ENCODE measurements at regions not wholly inside any gene's neighbourhood (a gene's known extent, or its start where the extent isn't known, plus 50 kb on each side); places are given as distances from the start of the nearest gene placed in this dataset.

DNA sequence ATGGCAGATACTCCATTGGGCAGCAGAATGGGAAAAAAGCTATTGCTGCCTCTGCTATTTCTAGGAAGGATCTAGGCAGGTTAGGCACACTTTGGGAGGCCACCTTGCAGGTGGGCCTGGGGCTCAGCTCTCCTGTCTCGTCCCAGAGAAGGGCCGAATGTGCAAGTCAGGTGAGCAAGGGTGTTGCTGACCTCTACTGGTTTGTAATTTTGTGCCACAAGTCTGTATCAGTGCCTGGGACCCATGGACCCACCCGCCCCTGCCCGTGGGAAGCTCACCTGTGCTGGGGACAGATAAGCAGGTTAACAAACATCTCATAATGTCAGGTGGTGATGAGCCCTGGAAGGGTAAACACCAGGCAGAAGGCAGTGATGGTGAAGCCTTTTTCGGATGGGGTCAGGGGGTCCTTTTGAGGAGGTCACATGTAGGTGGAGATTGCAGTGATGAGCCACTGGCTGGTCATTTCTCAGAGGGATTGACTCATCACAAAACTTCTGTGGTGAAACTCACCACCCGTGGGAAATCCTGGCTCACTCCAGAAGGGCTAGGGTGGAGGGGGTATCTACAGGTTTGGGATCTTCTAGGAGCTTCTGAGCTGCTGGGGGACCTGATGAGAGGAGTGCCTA lies 161.3 kb downstream of the KLF13 start:
- TF ChIP-seq TAF1 (IDR thresholded peaks at IDR 0.05; ENCODE audit: borderline replicate concordance, insufficient read depth, low read length), result no peak
- TF ChIP-seq FOXP2 (optimal IDR thresholded peaks at IDR 0.05; ENCODE audit: borderline replicate concordance, extremely low read depth, extremely low read length, insufficient read depth), result no peak
- TF ChIP-seq POLR2AphosphoS5 (IDR thresholded peaks at IDR 0.05; ENCODE audit: low read depth, low read length), result no peak
- TF ChIP-seq SIN3A (IDR thresholded peaks at IDR 0.05; ENCODE audit: borderline replicate concordance, insufficient read depth, low read length), result no peak
- TF ChIP-seq REST (IDR thresholded peaks at IDR 0.05; ENCODE audit: insufficient read depth in 1 of 2, low read depth in 2 of 2, low read length in 2 of 2), result no peak

DNA sequence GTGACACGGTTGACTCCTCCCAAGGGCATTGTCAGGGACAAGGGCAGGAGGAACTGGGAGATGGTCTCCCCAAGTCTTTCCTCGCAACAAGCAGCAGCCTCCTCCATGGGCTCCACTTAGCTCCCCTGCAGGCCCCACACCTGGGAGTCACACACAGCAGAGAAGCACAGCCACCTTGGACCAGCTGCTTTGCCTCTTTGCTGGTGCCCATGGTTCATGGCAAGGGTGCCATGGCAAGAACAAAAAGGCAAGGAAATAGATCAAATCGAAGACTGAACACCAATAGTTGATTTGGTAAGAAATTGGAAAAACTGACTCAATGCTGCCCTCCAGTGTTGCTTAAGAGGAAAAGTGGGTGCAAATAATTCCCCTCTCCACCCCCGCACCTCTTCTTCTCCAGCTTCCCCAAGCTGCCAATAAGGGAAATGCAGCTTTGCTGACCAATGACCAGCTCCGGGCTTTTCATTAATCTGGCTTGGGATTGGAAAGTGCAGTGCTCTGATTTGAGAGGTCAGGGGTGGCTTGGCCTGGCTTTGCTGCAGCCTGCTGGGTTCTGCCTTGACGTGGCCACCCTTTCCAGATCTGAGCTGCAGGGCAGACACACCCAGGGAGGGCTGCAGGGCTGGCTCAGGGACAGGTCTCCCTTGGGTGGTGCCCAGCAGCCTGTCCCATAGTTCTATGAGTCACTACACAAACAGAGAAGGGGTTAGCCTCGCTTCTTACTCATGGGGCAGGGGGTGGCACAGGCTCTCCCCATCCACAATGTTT lies 162.0 kb downstream of the KLF13 start:
- TF ChIP-seq REST (IDR thresholded peaks at IDR 0.05; ENCODE audit: insufficient read depth in 1 of 2, low read depth in 2 of 2, low read length in 2 of 2), result no peak
- TF ChIP-seq FOXP2 (optimal IDR thresholded peaks at IDR 0.05; ENCODE audit: borderline replicate concordance, extremely low read depth, extremely low read length, insufficient read depth), result no peak
- no peak for TF ChIP-seq SIN3A (IDR thresholded peaks at IDR 0.05; ENCODE audit: borderline replicate concordance, insufficient read depth, low read length)
- no peak for TF ChIP-seq TAF1 (IDR thresholded peaks at IDR 0.05; ENCODE audit: borderline replicate concordance, insufficient read depth, low read length)
- no peak for TF ChIP-seq POLR2AphosphoS5 (IDR thresholded peaks at IDR 0.05; ENCODE audit: low read depth, low read length)

DNA sequence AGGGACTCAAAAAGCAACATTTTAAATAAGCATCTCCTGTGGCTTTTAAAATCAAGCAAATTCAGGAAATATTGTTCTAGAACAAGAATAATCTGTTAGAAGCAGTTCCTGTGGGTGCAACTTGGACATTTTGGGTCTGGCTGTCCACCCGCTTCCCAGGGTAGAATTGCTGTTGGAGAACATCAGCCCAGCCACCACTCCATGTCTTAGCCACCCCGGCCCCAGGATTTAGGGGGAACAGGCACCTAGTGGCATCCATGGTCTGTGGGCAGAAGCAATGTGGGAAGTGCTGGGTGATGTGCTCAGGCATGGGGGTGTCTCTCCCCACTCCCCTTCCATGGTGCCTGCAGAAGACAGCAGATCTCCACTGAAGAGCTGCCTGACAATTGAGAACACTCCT lies 162.6 kb downstream of the KLF13 start:
- TF ChIP-seq SIN3A (IDR thresholded peaks at IDR 0.05; ENCODE audit: borderline replicate concordance, insufficient read depth, low read length), result no peak
- TF ChIP-seq TAF1 (IDR thresholded peaks at IDR 0.05; ENCODE audit: borderline replicate concordance, insufficient read depth, low read length), result no peak
- TF ChIP-seq FOXP2 (optimal IDR thresholded peaks at IDR 0.05; ENCODE audit: borderline replicate concordance, extremely low read depth, extremely low read length, insufficient read depth), result no peak
- TF ChIP-seq REST (IDR thresholded peaks at IDR 0.05; ENCODE audit: insufficient read depth in 1 of 2, low read depth in 2 of 2, low read length in 2 of 2), result no peak
- no peak for TF ChIP-seq POLR2AphosphoS5 (IDR thresholded peaks at IDR 0.05; ENCODE audit: low read depth, low read length)

GRCh38 chr15:31489801-31490646 lies 163.4 kb downstream of the KLF13 start:
- TF ChIP-seq FOXP2 (optimal IDR thresholded peaks at IDR 0.05; ENCODE audit: borderline replicate concordance, extremely low read depth, extremely low read length, insufficient read depth), result no peak
- TF ChIP-seq REST (IDR thresholded peaks at IDR 0.05; ENCODE audit: insufficient read depth in 1 of 2, low read depth in 2 of 2, low read length in 2 of 2), result no peak
- no peak for TF ChIP-seq SIN3A (IDR thresholded peaks at IDR 0.05; ENCODE audit: borderline replicate concordance, insufficient read depth, low read length)
- no peak for TF ChIP-seq POLR2AphosphoS5 (IDR thresholded peaks at IDR 0.05; ENCODE audit: low read depth, low read length)
- TF ChIP-seq TAF1 (IDR thresholded peaks at IDR 0.05; ENCODE audit: borderline replicate concordance, insufficient read depth, low read length), result no peak

Measured in PFSK-1 (cell line).